H9 (cell line): ENCODE measurements at regions not wholly inside any gene's neighbourhood (a gene's known extent, or its start where the extent isn't known, plus 50 kb on each side); places are given as distances from the start of the nearest gene placed in this dataset.

Experiments used
- DNase-seq: peaks from one replicate; pipeline ENCODE4 v3.0.0-alpha.2; 2017
- H2AFZ ChIP-seq: one replicate; pipeline ENCODE4 v1.6.1; 2013; ENCODE audit warnings: mild to moderate bottlenecking, low read length, control low read depth, moderate library complexity
- H2AK5ac ChIP-seq: 2 replicates; pipeline ENCODE4 v1.6.1; 2013; ENCODE audit warnings: low read length, control low read depth, mixed read lengths; ENCODE audit not compliant: insufficient read length
- H2BK120ac ChIP-seq: one replicate; pipeline ENCODE4 v1.6.1; 2013; ENCODE audit warnings: low read depth, mild to moderate bottlenecking, low read length, control low read depth, inconsistent platforms; ENCODE audit not compliant: poor library complexity, severe bottlenecking
- H2BK12ac ChIP-seq: 2 replicates; pipeline ENCODE4 v1.6.1; 2013; ENCODE audit warnings: low read length, control low read depth, mixed read lengths, low read depth; ENCODE audit not compliant: insufficient read length
- H2BK15ac ChIP-seq: 2 replicates; pipeline ENCODE4 v1.6.1; 2013; ENCODE audit warnings: low read depth, low read length, control low read depth
- H2BK20ac ChIP-seq: one replicate; pipeline ENCODE4 v1.6.1; 2013; ENCODE audit warnings: low read depth, mild to moderate bottlenecking, low read length, control low read depth, inconsistent platforms; ENCODE audit not compliant: poor library complexity, severe bottlenecking
- H2BK5ac ChIP-seq: 2 replicates; pipeline ENCODE4 v1.6.1; 2013; ENCODE audit warnings: low read length, control low read depth, mixed read lengths; ENCODE audit not compliant: insufficient read length
- H3K14ac ChIP-seq: 2 replicates; pipeline ENCODE4 v1.6.1; 2013; ENCODE audit warnings: low read length, control low read depth; ENCODE audit not compliant: insufficient read depth
- H3K18ac ChIP-seq: 2 replicates; pipeline ENCODE4 v1.6.1; 2013; ENCODE audit warnings: low read depth, mild to moderate bottlenecking, mixed read lengths, low read length, control low read depth; ENCODE audit not compliant: insufficient read length
- H3K23ac ChIP-seq: 2 replicates; pipeline ENCODE4 v1.6.1; 2013; ENCODE audit warnings: low read length, control low read depth, mixed read lengths, low read depth; ENCODE audit not compliant: insufficient read length
- H3K23me2 ChIP-seq: 2 replicates; pipeline ENCODE4 v1.6.1; 2013; ENCODE audit warnings: low read depth, mild to moderate bottlenecking, mixed read lengths, low read length, control low read depth; ENCODE audit not compliant: insufficient read length, poor library complexity, severe bottlenecking
- H3K27ac ChIP-seq: 2 replicates; pipeline ENCODE4 v1.5.1; 2013; ENCODE audit warnings: low read length, control low read depth, mixed read lengths, low read depth; ENCODE audit not compliant: insufficient read length
- H3K27me3 ChIP-seq: 2 replicates; pipeline ENCODE4 v1.6.1; 2013; ENCODE audit warnings: low read length, control low read depth, inconsistent platforms; ENCODE audit not compliant: insufficient read depth
- H3K4ac ChIP-seq: 2 replicates; pipeline ENCODE4 v1.6.1; 2013; ENCODE audit warnings: low read depth, mild to moderate bottlenecking, control low read depth, inconsistent platforms, low read length, moderate library complexity
- H3K4me1 ChIP-seq: 2 replicates; pipeline ENCODE4 v1.6.1; 2013; ENCODE audit warnings: low read length, control low read depth, inconsistent platforms; ENCODE audit not compliant: insufficient read depth
- H3K4me2 ChIP-seq: 2 replicates; pipeline ENCODE4 v1.6.1; 2013; ENCODE audit warnings: low read length, control low read depth, mixed read lengths; ENCODE audit not compliant: insufficient read length, insufficient read depth
- H3K56ac ChIP-seq: 2 replicates; pipeline ENCODE4 v1.6.1; 2013; ENCODE audit warnings: low read depth, mild to moderate bottlenecking, mixed read lengths, low read length, control low read depth; ENCODE audit not compliant: insufficient read length
- H3K79me1 ChIP-seq: 2 replicates; pipeline ENCODE4 v1.6.1; 2013; ENCODE audit warnings: low read depth, mild to moderate bottlenecking, moderate library complexity, low read length, control low read depth, inconsistent platforms; ENCODE audit not compliant: insufficient read depth, poor library complexity, severe bottlenecking
- H3K79me2 ChIP-seq: 2 replicates; pipeline ENCODE4 v1.6.1; 2013; ENCODE audit warnings: low read length, control low read depth, inconsistent platforms; ENCODE audit not compliant: insufficient read depth
- H3K9ac ChIP-seq: 2 replicates; pipeline ENCODE4 v1.6.1; 2013; ENCODE audit warnings: low read length, control low read depth, mixed read lengths; ENCODE audit not compliant: insufficient read length; ENCODE audit errors: extremely low read depth
- H3K9me3 ChIP-seq: one replicate; pipeline ENCODE4 v1.6.1; 2013; ENCODE audit warnings: low read depth, low read length, inconsistent platforms; ENCODE audit not compliant: control insufficient read depth
- H3T11ph ChIP-seq: one replicate; pipeline ENCODE4 v1.6.1; 2013; ENCODE audit warnings: mild to moderate bottlenecking, low read length, control low read depth, inconsistent platforms
- H4K20me1 ChIP-seq: one replicate; pipeline ENCODE4 v1.6.1; 2013; ENCODE audit not compliant: control insufficient read depth, insufficient read length, insufficient read depth
- H4K5ac ChIP-seq: 2 replicates; pipeline ENCODE4 v1.6.1; 2013; ENCODE audit warnings: low read depth, mild to moderate bottlenecking, mixed read lengths, low read length, control low read depth; ENCODE audit not compliant: insufficient read length
- H4K8ac ChIP-seq: replicated peaks from 2 replicates; pipeline ENCODE4 v1.6.1; 2013; ENCODE audit warnings: low read length, control low read depth, mixed read lengths, low read depth; ENCODE audit not compliant: insufficient read length
- H4K91ac ChIP-seq: 2 replicates; pipeline ENCODE4 v1.6.1; 2013; ENCODE audit warnings: low read depth, mild to moderate bottlenecking, moderate library complexity, mixed read lengths, low read length, control low read depth; ENCODE audit not compliant: insufficient read length
- H3K27ac Mint-ChIP-seq, 3 experiments: 2 replicates in 2 of 3; 3 replicates in 1 of 3; pipeline ENCODE4 v1.8.0; 2020 to 2021; ENCODE audit warnings: mixed read lengths in 3 of 3, mild to moderate bottlenecking in 1 of 3, moderate library complexity in 1 of 3
- H3K27me3 Mint-ChIP-seq: 2 replicates; pipeline ENCODE4 v1.8.0; 2021; ENCODE audit warnings: low read depth, mild to moderate bottlenecking, moderate library complexity, mixed read lengths
- H3K36me3 Mint-ChIP-seq, 3 experiments: 2 replicates in 2 of 3; 3 replicates in 1 of 3; pipeline ENCODE4 v1.8.0; 2020 to 2021; ENCODE audit warnings: low read depth in 3 of 3, mixed read lengths in 3 of 3; ENCODE audit not compliant: insufficient read depth in 1 of 3
- H3K4me1 Mint-ChIP-seq, 2 experiments: 2 replicates each; pipeline ENCODE4 v1.8.0; 2020; ENCODE audit warnings: mixed read lengths in 2 of 2
- H3K4me3 Mint-ChIP-seq, 2 experiments: 2 replicates in 1 of 2; 3 replicates in 1 of 2; pipeline ENCODE4 v1.8.0; 2020 to 2021; ENCODE audit warnings: mild to moderate bottlenecking in 2 of 2, mixed read lengths in 2 of 2, moderate library complexity in 1 of 2
- H3K9me3 Mint-ChIP-seq, 2 experiments: 2 replicates in 1 of 2; 3 replicates in 1 of 2; pipeline ENCODE4 v1.8.0; 2020; ENCODE audit warnings: mild to moderate bottlenecking in 2 of 2, mixed read lengths in 2 of 2, moderate library complexity in 1 of 2
- CTCF ChIP-seq: fragments of 200-600 bp; sonication (generic); conservative IDR thresholded peaks from 3 replicates; pipeline ENCODE4 v1.8.0; 2021; ENCODE audit warnings: antibody characterized with exemption, mild to moderate bottlenecking
- WGBS: extraction: QIAGEN DNeasy Blood & Tissue Kit; methylation state at CpG from one replicate; pipeline ENCODE4 v1.1.7; 2013; ENCODE audit warnings: missing lambda C conversion rate, low lambda C conversion rate, mixed read lengths; ENCODE audit not compliant: insufficient read length; ENCODE audit errors: extremely low coverage; 5-methylcytosine and 5-hydroxymethylcytosine counted together

- no peak overlapping the region for H2AFZ ChIP-seq
- peaks cover 14% of the 10 kb centered on the region for H3K9me3 ChIP-seq
- Mint-ChIP-seq H3K4me3 (no peak overlapping the region), H3K36me3 (peaks cover 10 to 25% (median 16%) of the 10 kb centered on the region in 3 experiments; a peak in 6 of 7 replicates), H3K4me1 (peaks cover 6% of the 10 kb centered on the region in 2 experiments), H3K27ac (no peak overlapping the region), H3K9me3 (peaks cover 20 to 43% of the 10 kb centered on the region in 2 experiments), H3K27me3 (no peaks in the 10 kb centered on the region)
- no peak for DNase-seq
- H3K9ac ChIP-seq = no peak overlapping the region
- H3K27ac ChIP-seq = no peak overlapping the region
- H2BK120ac ChIP-seq = no peak overlapping the region
- WGBS = no CpG with 5 or more reads among the region's 1 CpG
- no peak overlapping the region for H3T11ph ChIP-seq
- no peak overlapping the region for H3K56ac ChIP-seq
- H4K5ac ChIP-seq = no peak overlapping the region
- H3K4ac ChIP-seq = no peak overlapping the region
- H3K27me3 ChIP-seq = no peaks in the 10 kb centered on the region
- no peak overlapping the region for H3K23ac ChIP-seq
- no peak for TF ChIP-seq CTCF
- H2BK15ac ChIP-seq = no peak overlapping the region
- no peak overlapping the region for H3K18ac ChIP-seq
- no peaks in the 10 kb centered on the region for H3K23me2 ChIP-seq
- no peak overlapping the region for H4K8ac ChIP-seq
- H4K20me1 ChIP-seq = no peaks in the 10 kb centered on the region
- no peaks in the 10 kb centered on the region for H3K79me1 ChIP-seq
- no peak overlapping the region for H4K91ac ChIP-seq
- H3K4me2 ChIP-seq = no peak overlapping the region
- H3K79me2 ChIP-seq = no peaks in the 10 kb centered on the region
- no peak overlapping the region for H2BK12ac ChIP-seq
- no peak overlapping the region for H3K14ac ChIP-seq
- H3K4me1 ChIP-seq = no peaks in the 10 kb centered on the region
- H2BK5ac ChIP-seq = no peak overlapping the region
- no peak overlapping the region for H2AK5ac ChIP-seq
- no peak overlapping the region for H2BK20ac ChIP-seq
These were observed 1233.3 kb upstream of the B3GALT2 start for GRCh38 chr1:194419721-194420120.
